ENCODE measurements at regions not wholly inside any gene's neighbourhood (a gene's known extent, or its start where the extent isn't known, plus 50 kb on each side); places are given as distances from the start of the nearest gene placed in this dataset.
"Not testable (repeated sequence)": the region's sequence is repeated elsewhere in the genome, so short reads cannot be mapped to it uniquely, and the experiment has no call there.

DNA sequence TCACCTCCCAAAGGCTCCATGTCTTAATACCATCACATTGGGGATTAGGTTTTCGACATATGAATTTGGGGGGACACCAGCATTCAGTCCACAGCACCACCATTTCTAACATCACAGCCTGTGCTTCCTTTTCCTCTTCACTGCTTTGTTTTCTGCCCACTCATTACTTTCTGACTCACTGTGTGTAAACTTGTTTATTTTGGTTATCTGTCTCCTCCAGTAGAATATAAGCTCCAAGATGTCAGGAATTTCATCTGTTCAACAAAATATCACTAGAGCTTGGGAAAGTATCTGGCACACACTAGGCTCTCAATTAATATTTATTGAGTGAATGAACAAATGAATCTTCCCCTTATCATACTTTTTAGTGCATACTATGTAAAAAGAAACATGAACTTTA lies 152.0 kb downstream of the NUFIP1 start:
- Histone ChIP-seq H3K27me3 (ENCODE audit: control insufficient read depth in 2 of 2, insufficient read depth in 1 of 2, low read length in 1 of 2) (no peaks in the 10 kb centered on the region), H3K4me1 (ENCODE audit: control insufficient read depth in 2 of 2, insufficient read depth in 2 of 2, low read length in 2 of 2) (no peaks in the 10 kb centered on the region), H3K27ac (ENCODE audit: low read depth in 1 of 2, low read length in 1 of 2) (no peak overlapping the region), H3K36me3 (ENCODE audit: control insufficient read depth in 2 of 2, insufficient read depth in 2 of 2, low read length in 1 of 2) (no peaks in the 10 kb centered on the region), H3K4me3 (ENCODE audit: low read length in 2 of 2) (no peak overlapping the region), H3K9me3 (ENCODE audit: control insufficient read depth in 2 of 2, insufficient read depth in 1 of 2, low read length in 1 of 2) (no peaks in the 10 kb centered on the region)
- no peak for DNase-seq (ENCODE audit: low read depth in 6 of 9, low spot score in 9 of 9)
- WGBS = 98% methylated on average over 1 of the region's 1 CpG

DNA sequence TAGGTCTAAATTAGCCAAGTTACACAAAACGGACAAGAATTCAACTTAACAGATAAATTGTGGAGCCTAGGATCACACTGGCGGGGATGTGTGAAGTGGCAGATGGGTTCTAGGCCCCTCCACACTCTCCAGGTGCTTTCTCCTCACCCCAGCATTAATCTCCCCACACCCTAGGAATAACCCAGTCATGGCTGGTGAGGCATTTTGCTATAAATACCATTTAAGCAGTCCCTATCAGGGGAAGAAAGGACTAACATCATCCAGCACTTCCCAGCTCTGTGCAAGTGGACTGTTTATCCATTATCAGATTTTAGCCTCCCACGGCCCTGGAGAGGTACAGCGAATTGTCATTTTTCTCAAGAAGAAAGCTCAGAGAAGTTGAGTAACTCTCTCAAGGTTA lies 154.9 kb downstream of the NUFIP1 start:
- Histone ChIP-seq H3K9me3 (ENCODE audit: control insufficient read depth in 2 of 2, insufficient read depth in 1 of 2, low read length in 1 of 2) (no peaks in the 10 kb centered on the region), H3K36me3 (ENCODE audit: control insufficient read depth in 2 of 2, insufficient read depth in 2 of 2, low read length in 1 of 2) (no peaks in the 10 kb centered on the region), H3K27me3 (ENCODE audit: control insufficient read depth in 2 of 2, insufficient read depth in 1 of 2, low read length in 1 of 2) (no peaks in the 10 kb centered on the region), H3K27ac (ENCODE audit: low read depth in 1 of 2, low read length in 1 of 2) (no peak overlapping the region), H3K4me3 (ENCODE audit: low read length in 2 of 2) (no peak overlapping the region), H3K4me1 (ENCODE audit: control insufficient read depth in 2 of 2, insufficient read depth in 2 of 2, low read length in 2 of 2) (no peaks in the 10 kb centered on the region)
- DNase-seq (ENCODE audit: low read depth in 6 of 9, low spot score in 9 of 9) = no peak
- WGBS = 83% methylated on average over 4 of the region's 4 CpGs

DNA sequence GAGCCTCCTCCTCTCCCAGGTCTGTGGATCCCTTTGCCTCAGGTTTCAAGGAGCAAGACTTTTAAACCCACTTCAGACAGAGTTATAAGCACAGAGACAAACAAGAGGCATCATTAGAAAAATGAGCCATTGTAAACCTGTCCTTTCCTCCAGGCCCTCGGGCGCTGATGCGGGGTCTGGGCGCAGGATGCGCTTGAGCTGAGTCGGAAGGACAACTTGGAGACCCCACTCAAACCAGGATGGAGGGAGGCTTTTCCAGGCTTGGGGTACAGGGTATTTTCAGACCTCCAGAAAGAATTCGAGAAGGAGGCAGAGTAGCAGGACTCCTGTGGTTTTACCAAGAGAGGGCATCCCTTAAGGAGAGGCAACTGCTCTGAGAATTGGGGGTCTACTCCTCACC lies 155.6 kb downstream of the NUFIP1 start:
- H3K27ac ChIP-seq (ENCODE audit: low read depth in 1 of 2, low read length in 1 of 2) = no peak overlapping the region
- H3K9me3 ChIP-seq (ENCODE audit: control insufficient read depth in 2 of 2, insufficient read depth in 1 of 2, low read length in 1 of 2) = no peaks in the 10 kb centered on the region
- 98% methylated on average over 7 of the region's 7 CpGs for WGBS
- no peak for DNase-seq (ENCODE audit: low read depth in 6 of 9, low spot score in 9 of 9)
- H3K4me3 ChIP-seq (ENCODE audit: low read length in 2 of 2) = no peak overlapping the region
- H3K27me3 ChIP-seq (ENCODE audit: control insufficient read depth in 2 of 2, insufficient read depth in 1 of 2, low read length in 1 of 2) = no peaks in the 10 kb centered on the region
- no peaks in the 10 kb centered on the region for H3K4me1 ChIP-seq (ENCODE audit: control insufficient read depth in 2 of 2, insufficient read depth in 2 of 2, low read length in 2 of 2)
- H3K36me3 ChIP-seq (ENCODE audit: control insufficient read depth in 2 of 2, insufficient read depth in 2 of 2, low read length in 1 of 2) = no peaks in the 10 kb centered on the region

DNA sequence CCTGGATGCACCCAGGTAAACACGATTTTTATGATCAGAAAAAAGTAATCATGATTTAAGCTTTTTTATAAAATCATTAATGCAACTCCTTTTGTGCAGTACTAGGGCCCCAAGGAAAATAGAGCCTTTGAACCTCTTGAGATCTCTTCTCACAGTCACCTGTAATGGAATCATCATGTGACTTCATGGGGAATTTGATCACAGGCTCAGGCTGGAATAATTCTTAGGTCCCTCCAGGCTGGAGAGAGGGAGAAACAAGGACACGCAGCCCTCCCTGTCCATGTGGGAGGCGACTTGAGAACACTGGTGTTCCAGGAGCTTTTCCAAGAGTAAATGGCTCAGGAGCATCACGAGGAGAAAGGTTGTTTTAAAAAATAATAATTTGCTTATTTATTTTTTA lies 156.1 kb downstream of the NUFIP1 start:
- H3K4me1 ChIP-seq (ENCODE audit: control insufficient read depth in 2 of 2, insufficient read depth in 2 of 2, low read length in 2 of 2) = no peaks in the 10 kb centered on the region
- no peak for DNase-seq (ENCODE audit: low read depth in 6 of 9, low spot score in 9 of 9)
- no peak overlapping the region for H3K4me3 ChIP-seq (ENCODE audit: low read length in 2 of 2)
- H3K27ac ChIP-seq (ENCODE audit: low read depth in 1 of 2, low read length in 1 of 2) = no peak overlapping the region
- H3K27me3 ChIP-seq (ENCODE audit: control insufficient read depth in 2 of 2, insufficient read depth in 1 of 2, low read length in 1 of 2) = no peaks in the 10 kb centered on the region
- no peaks in the 10 kb centered on the region for H3K9me3 ChIP-seq (ENCODE audit: control insufficient read depth in 2 of 2, insufficient read depth in 1 of 2, low read length in 1 of 2)
- WGBS = 91% methylated on average over 4 of the region's 4 CpGs
- H3K36me3 ChIP-seq (ENCODE audit: control insufficient read depth in 2 of 2, insufficient read depth in 2 of 2, low read length in 1 of 2) = no peaks in the 10 kb centered on the region

DNA sequence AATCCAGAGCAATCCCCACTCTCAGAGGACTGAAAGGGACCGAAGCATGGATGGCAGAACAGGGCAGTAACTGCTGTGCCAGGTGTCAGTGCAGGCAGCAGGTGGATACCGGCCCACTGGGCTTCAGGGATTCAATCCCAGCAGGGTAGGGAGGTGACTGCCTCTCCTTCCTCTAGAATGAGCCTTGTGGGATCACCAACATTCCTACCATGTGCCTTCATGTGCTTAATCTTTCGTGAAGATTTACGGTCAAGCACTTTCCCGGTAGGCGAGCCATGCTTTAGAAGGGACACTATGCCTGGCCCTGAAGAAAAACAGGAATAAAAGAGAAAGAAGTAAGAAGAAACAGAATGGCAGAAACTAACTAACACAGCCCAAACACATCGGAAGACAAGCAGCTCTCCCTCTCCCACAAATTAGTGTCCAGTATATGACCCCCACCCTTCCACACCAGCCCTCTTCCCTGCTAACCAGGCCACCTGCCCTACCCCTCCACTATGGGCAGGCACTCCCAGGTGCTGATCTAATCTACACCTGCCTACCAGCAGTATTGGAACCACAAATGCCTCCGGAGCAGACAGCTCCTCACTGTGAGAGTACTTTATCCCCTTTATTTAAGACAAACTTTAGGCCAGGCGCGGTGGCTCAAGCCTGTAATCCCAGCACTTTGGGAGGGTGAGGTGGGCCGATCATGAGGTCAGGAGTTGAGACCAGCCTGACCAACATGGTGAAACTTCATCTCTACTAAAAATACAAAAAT lies 162.5 kb downstream of the NUFIP1 start:
- H3K4me3 ChIP-seq (ENCODE audit: low read length in 2 of 2) = no peak overlapping the region
- no peak for DNase-seq (ENCODE audit: low read depth in 6 of 9, low spot score in 9 of 9)
- H3K36me3 ChIP-seq (ENCODE audit: control insufficient read depth in 2 of 2, insufficient read depth in 2 of 2, low read length in 1 of 2) = no peaks in the 10 kb centered on the region
- H3K4me1 ChIP-seq (ENCODE audit: control insufficient read depth in 2 of 2, insufficient read depth in 2 of 2, low read length in 2 of 2) = no peaks in the 10 kb centered on the region
- no peaks in the 10 kb centered on the region for H3K9me3 ChIP-seq (ENCODE audit: control insufficient read depth in 2 of 2, insufficient read depth in 1 of 2, low read length in 1 of 2)
- H3K27ac ChIP-seq (ENCODE audit: low read depth in 1 of 2, low read length in 1 of 2) = no peak overlapping the region
- WGBS = 98% methylated on average over 11 of the region's 11 CpGs
- H3K27me3 ChIP-seq (ENCODE audit: control insufficient read depth in 2 of 2, insufficient read depth in 1 of 2, low read length in 1 of 2) = no peaks in the 10 kb centered on the region

DNA sequence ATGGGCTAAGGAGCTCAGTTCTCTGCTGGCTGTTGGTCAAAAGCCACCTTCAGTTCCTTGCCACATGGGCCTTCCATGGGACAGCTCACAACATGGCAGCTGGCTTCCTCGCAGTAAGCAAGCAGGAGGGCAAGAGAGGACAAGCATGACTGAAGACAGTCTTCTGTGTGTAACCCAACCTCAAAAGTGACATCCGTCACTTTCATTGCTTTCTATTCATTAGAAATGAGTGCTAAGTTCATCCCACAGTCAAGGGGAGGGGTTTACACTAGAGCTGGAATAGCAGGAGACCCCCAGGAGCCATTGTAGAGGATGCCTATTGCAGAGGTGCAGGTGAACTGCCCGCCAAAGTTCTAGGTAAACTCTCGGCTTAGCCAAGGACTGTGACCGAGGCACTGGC lies 163.3 kb downstream of the NUFIP1 start:
- H3K36me3 ChIP-seq (ENCODE audit: control insufficient read depth in 2 of 2, insufficient read depth in 2 of 2, low read length in 1 of 2) = no peaks in the 10 kb centered on the region
- no peaks in the 10 kb centered on the region for H3K9me3 ChIP-seq (ENCODE audit: control insufficient read depth in 2 of 2, insufficient read depth in 1 of 2, low read length in 1 of 2)
- H3K4me1 ChIP-seq (ENCODE audit: control insufficient read depth in 2 of 2, insufficient read depth in 2 of 2, low read length in 2 of 2) = no peaks in the 10 kb centered on the region
- no peaks in the 10 kb centered on the region for H3K27me3 ChIP-seq (ENCODE audit: control insufficient read depth in 2 of 2, insufficient read depth in 1 of 2, low read length in 1 of 2)
- 98% methylated on average over 5 of the region's 5 CpGs for WGBS
- no peak overlapping the region for H3K27ac ChIP-seq (ENCODE audit: low read depth in 1 of 2, low read length in 1 of 2)
- H3K4me3 ChIP-seq (ENCODE audit: low read length in 2 of 2) = no peak overlapping the region
- no peak for DNase-seq (ENCODE audit: low read depth in 6 of 9, low spot score in 9 of 9)

DNA sequence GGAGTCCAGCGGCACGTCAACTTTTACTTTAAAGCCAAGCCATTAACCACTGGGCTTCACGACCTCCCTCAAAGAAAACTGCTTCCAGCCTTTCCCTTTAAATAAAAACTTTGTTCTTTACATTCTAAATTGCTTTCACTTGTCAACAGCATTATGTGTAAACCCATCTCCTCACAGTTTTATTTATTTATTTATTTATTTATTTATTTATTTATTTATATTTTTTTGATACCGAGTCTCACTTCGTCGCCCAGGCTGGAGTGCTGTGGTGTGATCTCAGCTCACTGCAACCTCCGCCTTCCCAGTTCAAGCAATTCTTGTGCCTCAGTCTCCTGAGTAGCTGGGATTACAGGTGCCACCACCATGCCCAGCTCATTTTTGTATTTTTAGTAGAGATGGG lies 165.7 kb downstream of the NUFIP1 start:
- 97% methylated on average over 7 of the region's 7 CpGs for WGBS
- DNase-seq (ENCODE audit: low read depth in 6 of 9, low spot score in 9 of 9); H3K27me3 ChIP-seq (ENCODE audit: control insufficient read depth in 2 of 2, insufficient read depth in 1 of 2, low read length in 1 of 2); H3K36me3 ChIP-seq (ENCODE audit: control insufficient read depth in 2 of 2, insufficient read depth in 2 of 2, low read length in 1 of 2); H3K4me1 ChIP-seq (ENCODE audit: control insufficient read depth in 2 of 2, insufficient read depth in 2 of 2, low read length in 2 of 2); H3K27ac ChIP-seq (ENCODE audit: low read depth in 1 of 2, low read length in 1 of 2); H3K9me3 ChIP-seq (ENCODE audit: control insufficient read depth in 2 of 2, insufficient read depth in 1 of 2, low read length in 1 of 2); H3K4me3 ChIP-seq (ENCODE audit: low read length in 2 of 2): not testable (repeated sequence)

DNA sequence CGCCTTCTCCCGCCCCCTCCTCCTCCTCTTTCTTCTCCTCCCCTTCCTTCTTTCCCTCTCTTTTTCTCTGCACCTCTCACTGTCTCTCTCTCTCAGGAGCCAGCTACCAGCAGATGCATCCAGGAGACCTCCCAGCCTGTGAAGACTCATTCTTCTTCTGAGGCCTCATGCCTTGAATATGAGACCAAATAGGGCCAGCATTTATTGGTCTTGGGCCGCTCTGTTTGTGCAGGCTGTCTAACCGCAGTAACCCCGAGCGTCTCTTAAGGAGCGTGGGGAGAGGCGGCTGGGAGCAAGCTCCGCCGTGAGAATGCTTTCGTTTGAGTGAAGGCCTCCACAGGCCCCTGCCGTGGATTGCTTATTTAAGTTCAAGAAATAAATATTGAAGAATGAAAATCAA lies 167.0 kb downstream of the NUFIP1 start:
- Histone ChIP-seq H3K27me3 (ENCODE audit: control insufficient read depth in 2 of 2, insufficient read depth in 1 of 2, low read length in 1 of 2) (no peaks in the 10 kb centered on the region), H3K36me3 (ENCODE audit: control insufficient read depth in 2 of 2, insufficient read depth in 2 of 2, low read length in 1 of 2) (no peaks in the 10 kb centered on the region), H3K4me3 (ENCODE audit: low read length in 2 of 2) (no peak overlapping the region), H3K9me3 (ENCODE audit: control insufficient read depth in 2 of 2, insufficient read depth in 1 of 2, low read length in 1 of 2) (no peaks in the 10 kb centered on the region), H3K4me1 (ENCODE audit: control insufficient read depth in 2 of 2, insufficient read depth in 2 of 2, low read length in 2 of 2) (no peaks in the 10 kb centered on the region), H3K27ac (ENCODE audit: low read depth in 1 of 2, low read length in 1 of 2) (no peak overlapping the region)
- WGBS = 95% methylated on average over 12 of the region's 12 CpGs
- DNase-seq (ENCODE audit: low read depth in 6 of 9, low spot score in 9 of 9) = no peak

DNA sequence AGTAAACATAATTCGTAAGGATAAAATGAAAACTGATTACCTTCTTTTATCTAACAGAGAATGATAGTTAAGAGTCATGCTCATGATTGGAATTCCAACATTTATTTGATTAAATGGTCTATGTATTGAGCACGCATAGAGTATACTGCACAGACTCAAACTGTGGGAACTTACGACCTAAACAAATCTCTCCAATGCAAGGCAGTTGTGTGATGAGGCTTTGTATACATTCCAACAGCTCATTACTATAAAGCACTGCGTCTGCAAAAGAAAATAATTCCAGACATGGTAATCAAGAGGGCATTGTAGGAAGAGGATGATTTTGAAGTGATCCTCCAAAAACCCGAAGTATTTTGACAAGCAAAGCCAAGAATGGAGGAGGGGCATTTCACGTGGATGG lies 169.5 kb downstream of the NUFIP1 start:
- H3K27me3 ChIP-seq (ENCODE audit: control insufficient read depth in 2 of 2, insufficient read depth in 1 of 2, low read length in 1 of 2) = no peaks in the 10 kb centered on the region
- no peaks in the 10 kb centered on the region for H3K36me3 ChIP-seq (ENCODE audit: control insufficient read depth in 2 of 2, insufficient read depth in 2 of 2, low read length in 1 of 2)
- WGBS = 97% methylated on average over 6 of the region's 6 CpGs
- no peak for DNase-seq (ENCODE audit: low read depth in 6 of 9, low spot score in 9 of 9)
- H3K9me3 ChIP-seq (ENCODE audit: control insufficient read depth in 2 of 2, insufficient read depth in 1 of 2, low read length in 1 of 2) = no peaks in the 10 kb centered on the region
- no peak overlapping the region for H3K4me3 ChIP-seq (ENCODE audit: low read length in 2 of 2)
- H3K27ac ChIP-seq (ENCODE audit: low read depth in 1 of 2, low read length in 1 of 2) = no peak overlapping the region
- no peaks in the 10 kb centered on the region for H3K4me1 ChIP-seq (ENCODE audit: control insufficient read depth in 2 of 2, insufficient read depth in 2 of 2, low read length in 2 of 2)
